T-helper 9 cell (primary cell): ENCODE measurements at regions not wholly inside any gene's neighbourhood (a gene's known extent, or its start where the extent isn't known, plus 50 kb on each side); places are given as distances from the start of the nearest gene placed in this dataset.
A peak's percentile ranks its signal among the peaks of the same experiment; 100 is the strongest.
"Not testable (repeated sequence)": the region's sequence is repeated elsewhere in the genome, so short reads cannot be mapped to it uniquely, and the experiment has no call there.

Experiments used
- DNase-seq: peaks from one replicate; pipeline ENCODE4 v3.0.0-alpha.2; 2020

DNA sequence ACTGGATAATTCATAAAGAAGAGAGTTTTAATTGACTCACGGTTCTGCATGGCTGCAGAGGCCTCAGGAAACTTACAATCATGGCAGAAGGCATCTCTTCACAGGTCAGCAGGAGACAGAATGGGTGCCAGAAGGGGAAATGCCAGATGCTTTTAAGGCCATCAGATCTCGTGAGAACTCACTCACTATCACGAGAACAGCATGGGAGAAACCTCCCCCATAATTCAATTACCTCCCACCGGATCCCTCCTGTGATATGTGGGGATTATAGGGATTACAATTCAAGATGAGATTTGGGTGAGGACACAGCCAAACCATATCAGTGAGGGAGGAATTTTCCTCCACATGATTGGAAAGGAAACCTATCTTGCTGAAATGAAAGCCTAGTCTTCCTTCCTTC is 108.1 kb upstream of the TMEM132E start:
- DNase-seq = not testable (repeated sequence)

DNA sequence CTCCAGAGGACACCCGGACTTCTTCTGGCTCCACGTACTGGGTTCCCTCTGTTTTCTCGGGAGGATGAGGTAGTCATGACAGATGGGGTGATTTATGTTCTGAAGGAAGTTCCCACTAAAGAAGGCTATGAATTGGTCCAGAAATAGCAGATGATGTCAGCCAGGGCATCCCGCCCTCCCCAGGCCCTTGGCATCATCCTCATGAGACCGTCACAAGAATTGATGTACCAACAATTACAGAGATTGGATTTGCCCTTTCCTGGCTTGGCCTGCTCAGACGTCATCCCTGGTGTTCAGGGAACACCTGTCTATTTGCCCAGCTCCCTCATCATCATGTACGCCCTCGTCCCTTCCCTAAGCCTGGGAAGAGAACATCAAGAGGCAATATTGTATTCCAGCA is 102.8 kb upstream of the CCL1 start:
- DNase-seq = no peak

DNA sequence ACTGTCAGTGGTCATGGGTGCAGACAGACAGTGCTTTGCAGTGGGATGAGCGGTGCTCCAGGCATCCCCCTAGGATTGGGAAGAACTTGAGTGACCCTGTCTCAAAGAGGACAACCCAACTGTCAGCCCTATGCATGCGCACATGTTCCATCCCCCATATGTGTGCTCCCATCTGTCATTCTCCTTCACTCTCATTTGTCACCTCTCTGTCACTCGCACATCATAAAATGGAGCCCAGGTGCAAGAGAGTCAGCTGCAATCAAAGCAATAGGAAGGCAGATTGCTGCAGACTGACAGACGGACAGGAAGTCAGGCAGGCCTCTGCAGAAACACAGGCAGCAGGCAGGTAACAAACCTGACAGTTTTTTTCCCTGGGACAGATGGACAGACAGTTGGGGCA is 101.8 kb upstream of the CCL1 start:
- DNase-seq = no peak

DNA sequence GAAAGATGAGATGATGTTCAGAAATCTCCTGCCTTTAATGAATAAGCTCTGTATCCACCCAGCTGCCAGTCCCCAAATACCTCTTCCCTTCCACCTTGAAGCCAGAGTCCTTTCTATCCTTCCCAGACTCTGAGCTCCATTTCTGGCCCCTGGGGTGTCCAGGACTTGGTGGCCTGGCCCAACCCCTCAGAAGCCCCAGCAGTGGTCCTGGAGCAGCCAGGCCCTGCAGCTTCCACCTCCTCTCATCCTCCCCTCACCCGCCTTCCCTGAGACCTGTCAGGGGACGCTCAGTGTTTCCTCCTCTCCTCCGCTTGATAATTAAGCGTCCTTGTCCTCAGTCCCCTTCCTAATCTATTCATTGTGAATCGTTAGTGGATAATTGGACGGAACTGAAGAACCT is 95.2 kb upstream of the CCL1 start:
- no peak for DNase-seq

DNA sequence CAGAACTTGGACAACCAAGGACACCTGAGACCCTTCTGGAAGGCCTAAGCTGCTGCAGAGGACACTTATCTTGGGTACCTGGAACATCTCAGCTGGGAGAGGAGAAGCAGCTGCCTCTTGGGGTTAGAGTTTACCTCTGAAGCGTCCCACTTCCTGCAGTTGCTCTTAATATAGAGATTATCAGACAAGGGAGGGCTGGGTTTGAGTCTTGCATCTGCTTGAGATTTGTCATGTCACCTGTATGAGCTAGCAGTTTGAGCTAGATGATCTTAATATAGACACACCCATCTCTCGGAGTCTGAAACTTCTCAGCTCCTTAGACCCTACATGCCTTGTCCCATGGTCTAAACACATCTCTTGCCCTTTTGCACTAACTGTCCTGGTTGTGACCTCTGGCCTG is 93.1 kb upstream of the CCL1 start:
- DNase-seq = no peak

DNA sequence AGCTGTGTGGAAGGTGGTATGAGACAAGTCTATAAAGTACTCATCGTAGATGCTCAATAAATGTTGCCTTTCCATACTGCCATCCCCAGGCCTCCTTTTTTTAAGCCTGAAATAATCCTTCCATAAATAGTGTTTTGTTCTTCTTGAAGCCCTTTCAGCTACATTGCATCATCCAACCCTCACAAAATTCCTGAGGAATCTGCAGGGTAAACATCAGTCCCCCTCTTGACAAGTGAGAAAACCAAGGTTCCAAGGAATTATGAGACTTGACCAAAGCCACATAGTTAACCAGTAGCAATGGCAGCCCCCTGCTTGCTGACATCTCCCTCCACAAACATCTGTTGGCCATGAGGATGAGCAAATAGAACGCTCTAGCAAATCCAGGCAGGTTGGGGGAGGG is 89.7 kb upstream of the CCL1 start:
- no peak for DNase-seq

DNA sequence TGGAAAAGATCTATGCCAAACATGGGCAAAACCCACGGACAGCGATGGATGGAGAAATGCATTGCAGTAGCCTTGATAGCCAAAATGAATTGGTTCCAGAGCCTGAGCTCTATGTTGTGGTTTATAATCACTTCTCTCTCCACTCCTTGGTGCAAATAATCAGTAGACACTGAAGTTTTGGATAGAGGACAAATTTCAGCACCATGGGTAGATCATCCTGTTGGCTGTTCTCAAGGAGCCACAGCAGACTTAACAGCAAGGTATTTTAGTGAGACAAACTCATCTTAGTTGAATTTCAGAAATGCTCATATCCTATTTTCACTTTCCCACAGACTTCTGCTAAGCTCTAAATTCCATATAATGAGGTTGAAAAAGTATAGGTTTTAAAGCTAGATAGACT is 88.3 kb upstream of the CCL1 start:
- DNase-seq = no peak

DNA sequence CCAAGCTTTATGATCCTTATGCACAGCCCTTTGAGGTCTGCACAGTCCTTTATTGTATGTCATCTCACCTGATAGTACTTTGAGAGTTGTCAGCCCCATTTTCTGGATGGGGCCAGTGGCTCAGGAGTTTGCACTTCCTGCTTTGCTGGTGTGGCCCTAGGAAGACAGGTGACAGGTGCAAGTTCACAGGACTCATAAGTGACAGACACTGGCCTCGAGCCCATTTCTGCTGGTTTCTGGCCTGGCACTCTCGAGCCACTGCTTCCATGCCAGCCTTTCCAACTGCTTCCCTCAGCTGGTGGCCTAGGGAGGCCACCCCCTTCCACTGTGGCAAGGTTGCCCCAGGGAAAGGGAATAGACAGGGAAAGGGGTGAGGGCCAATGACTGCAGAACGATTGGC is 84.4 kb upstream of the CCL1 start:
- no peak for DNase-seq

DNA sequence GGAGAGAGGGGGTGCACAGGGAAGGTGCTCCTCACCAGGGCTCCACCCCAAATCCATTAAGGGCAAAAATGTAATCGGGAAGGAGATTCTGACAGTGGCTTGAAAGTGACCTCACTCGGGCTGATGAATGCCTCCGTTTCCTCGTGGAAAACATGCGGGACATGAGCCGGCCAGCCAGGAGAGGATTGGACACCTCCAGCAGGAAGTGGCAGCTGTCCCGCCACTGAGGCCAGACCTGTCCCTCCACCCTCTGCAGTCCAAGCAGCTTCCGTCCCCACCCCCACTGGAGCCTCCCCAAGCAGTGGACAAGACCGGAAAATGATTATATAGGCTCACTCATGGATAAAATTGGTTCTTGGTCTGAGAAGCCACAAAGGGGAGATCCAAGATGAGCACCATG is 82.1 kb upstream of the CCL1 start:
- DNase-seq = no peak

DNA sequence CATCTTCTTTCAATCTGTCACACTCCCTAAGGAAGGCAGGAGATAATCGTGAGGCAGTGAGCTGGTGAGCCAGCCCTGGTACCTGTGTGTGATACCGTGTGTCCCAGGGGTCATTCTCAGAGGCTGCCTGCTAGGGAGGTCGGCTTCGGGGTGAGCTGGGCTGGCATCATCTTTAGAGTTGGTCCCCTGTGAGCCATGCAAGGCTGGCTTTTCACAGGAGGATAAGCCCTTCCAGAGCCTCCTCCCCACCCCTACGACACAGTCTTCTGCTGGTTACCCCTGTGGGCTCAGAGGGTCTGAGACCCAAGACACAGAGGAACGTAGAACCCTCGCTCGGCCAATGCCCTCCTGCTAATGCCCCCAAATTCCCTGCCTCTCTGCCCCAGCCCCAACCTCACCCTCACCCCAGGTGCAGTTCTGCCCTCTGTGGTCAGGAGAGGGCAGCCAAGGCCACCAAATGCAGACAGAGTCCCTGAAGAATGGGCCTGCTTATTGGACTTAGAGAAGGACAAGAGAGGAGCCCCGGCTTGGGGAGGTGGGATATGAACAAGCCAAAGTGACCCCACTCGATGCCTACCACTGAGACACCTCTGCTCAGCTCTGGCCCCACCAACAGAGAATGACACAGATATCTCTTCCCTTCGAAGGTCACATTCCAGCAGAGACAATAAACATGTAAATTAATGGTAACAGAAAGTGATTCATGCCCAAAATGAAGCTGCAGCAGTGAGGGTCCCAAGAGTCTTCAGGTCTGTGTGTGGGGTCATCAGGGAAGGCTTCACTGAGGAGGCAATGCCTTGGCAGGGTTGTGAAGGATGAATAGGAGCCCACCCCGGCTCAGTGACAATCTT is 80.8 kb upstream of the CCL1 start:
- DNase-seq = no peak

DNA sequence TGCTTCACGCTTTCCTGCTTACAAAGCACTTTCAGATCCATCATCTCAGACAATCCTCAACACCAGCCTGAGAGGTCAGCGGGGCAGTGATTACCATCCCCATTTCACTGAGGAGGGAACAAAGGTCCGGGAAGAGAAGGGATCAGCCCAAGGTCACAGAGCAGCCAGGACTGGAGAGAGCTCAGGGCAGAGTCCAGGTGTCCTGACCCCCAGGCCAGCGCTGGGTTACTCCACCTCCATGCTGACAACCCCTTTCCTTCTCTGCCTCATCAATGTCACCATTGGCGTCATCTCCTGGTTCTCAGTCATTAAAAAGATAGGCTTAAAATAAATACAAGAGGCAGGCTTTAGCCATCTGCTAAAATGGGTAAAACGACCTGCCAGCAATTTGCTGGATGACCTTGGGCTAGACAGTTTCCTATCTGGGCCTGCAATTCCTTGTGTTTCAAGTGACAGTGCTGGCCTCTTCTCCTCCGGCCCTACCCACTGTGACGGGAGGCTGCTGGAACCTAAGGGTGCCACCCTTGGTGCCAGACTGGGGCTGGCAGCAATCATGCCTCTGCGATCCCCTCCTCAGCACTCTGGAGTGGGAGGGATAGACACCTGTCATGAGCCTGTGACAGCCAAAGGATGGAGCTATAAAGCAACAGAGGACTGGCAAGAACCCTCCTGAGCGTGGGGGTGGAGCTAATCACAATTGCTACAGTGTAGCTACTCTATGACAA is 79.5 kb upstream of the CCL1 start:
- DNase-seq = no peak

DNA sequence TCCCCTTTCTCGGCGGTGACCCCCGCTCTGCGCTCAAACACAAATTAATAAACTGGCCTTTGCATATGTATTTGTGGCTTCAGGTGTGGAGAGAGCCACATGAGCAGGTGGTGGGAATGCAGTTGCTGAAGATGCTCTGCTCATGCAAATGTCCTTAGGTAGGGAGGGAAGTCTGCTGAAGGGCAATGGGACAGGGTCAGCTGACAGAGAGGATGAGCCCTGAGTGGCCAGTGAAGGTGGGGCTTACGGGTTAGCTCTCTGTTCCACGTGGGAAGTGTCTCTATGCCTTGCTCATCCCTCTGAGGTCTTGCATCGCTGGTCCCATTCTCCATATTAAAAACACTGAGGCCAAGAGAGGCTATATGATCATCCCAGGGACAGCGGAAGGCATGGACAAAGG is 74.2 kb upstream of the CCL1 start:
- DNase-seq = no peak

DNA sequence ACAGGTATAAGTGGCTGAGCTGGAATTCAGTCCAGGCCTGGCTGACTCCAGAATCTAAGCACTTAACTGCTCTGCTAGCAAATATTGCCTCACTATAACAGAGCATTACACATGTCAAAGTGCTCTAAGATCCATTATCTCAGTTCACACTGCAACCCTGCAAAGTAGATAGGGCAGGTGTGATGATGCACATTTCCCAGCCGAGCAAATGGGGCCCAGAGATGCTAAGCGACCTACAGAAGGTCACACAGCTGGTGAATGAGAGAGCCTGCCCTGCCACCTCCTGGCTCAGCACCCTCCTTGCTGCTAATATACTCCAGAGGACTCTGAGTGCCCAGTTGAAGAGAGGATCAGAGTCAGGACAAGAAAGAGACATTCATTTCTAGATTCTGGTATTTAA is 73.6 kb upstream of the CCL1 start:
- no peak for DNase-seq

DNA sequence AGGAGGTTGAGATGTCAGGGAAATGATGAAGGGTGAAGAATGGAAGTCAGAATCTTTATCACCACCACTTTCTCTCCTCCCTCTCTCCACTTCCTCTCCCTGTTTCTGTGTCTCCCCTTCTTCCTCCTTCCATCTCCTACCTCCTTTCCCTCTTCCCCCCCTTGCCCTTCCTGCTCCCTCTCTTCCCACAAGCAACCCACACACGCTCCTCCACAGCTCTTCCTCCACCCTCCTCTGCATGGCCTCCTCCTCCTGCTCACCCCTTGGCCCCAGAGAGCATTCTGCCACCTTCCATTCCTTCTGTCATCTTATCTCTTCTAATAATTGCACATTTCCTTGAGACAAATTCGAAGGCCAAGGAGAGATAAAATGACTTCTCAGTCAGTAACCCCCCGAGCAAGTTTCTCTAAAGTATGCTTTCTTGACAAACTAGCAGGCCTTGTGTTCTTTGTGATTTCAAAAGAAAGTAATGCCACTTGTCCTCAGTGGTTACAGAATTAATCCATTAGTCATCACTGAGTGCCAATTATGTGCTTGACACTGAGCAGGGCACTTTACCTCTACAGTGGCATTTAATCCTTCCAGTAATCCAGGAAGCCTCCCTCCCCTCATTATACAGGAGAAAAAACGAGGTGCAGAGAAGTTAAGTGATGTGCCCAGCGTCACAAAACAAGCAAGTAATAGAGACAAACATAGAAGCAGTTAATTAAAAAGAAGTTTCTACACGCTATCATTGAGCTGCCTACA is 72.3 kb upstream of the CCL1 start:
- DNase-seq = no peak

DNA sequence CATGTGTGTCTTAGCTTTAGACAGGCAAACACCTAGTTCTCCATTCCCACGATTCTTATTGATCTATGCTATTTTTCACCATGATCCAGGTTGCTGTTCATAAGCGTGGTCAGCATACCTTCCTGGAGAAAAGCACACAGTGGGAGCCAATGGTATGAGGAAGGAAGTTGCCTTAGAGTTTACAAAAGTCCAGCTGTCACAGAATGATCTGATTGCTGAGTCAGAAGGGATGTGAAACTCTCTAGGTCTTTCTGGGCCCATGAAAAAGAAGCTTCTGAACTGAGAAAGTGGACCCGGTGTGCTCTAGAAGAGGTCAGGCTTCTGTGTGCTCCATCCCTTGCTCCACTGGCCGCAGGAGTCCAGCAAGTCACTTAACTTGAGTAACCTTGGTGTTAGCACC is 71.0 kb upstream of the CCL1 start:
- no peak for DNase-seq

DNA sequence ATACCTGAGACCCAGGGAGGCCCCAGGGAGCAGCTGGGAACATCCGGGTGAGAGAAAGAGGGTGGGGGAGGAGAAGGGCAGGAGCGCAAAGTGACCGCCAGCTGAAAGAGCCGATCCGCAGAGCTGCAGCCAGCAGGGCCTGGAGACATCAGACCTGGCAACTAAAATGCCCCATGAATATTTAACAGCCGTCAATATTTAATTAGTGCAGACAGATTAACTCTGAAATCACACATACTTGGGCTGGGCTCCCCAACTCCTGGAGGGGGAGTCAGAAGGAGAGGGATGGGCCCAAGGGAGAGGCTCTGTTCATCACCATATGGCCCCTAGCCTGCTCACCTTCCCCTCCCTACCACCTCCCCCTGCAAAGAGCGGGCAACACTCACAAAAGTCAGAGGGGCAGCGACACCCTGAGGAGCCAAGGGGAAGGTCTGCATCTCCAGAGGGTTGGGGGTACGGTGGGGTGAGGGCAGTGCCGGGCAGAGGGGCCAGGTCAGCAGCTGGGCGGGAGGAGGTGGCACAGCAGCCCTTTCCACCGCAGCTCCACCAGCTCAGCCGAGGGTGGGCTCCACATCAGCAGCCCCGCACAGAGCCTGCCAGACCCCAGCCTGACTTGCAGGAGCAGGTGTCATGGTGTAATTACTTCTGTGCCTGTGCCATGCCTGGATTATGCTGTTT is 61.9 kb upstream of the CCL1 start:
- no peak for DNase-seq

DNA sequence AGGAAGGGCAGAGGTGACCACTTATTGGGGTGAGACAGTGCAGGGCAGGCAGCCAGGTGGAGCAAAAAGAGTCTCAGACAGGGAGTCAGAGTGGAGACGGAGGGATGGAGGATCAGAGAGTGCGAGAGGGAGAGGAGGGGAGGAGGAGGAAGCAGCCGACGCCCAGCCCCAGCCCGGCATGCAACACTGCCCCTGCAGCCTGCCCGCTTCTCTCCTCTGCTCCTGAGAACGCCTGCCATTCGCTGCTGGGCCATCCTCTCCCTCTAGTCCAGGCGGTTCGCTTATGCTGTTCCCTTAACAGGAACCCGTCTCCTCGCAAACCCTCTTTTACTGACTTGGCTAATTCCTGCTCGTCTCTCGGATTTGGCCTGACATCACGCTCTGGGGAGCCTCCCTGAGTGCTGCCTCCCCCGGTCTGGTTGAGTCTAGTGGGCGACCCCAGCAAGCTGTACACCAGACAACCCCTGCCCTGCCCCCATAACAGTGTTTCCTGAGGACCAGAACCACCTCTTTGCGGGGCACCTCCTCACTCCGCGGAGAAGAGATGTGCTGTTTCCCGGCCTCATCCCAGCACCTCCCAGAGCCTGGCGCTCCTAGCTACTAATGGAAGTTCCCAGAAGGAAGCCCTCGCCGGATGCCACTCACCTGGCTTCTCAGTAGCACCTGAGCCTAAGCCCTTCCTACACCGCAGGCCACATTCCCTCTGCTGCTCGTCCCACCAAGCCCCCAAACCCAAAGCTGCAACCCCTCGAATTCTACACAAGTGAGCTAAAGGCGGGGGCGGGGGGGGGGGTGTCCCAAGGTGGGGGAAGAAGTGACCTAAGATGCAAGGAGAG is 61.2 kb upstream of the CCL1 start:
- no peak for DNase-seq

DNA sequence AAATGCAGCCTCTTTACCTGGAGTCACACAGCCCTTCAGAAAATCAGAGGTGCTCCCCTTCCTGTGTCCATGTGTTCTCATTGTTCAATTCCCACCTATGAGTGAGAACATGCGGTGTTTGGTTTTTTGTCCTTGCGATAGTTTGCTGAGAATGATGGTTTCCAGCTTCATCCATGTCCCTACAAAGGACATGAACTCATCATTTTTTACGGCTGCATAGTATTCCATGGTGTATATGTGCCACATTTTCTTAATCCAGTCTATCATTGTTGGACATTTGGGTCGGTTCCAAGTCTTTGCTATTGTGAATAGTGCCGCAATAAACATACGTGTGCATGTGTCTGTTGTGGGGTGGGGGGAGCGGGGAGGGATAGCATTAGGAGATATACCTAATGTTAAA is 60.3 kb upstream of the CCL1 start:
- DNase-seq = not testable (repeated sequence)

DNA sequence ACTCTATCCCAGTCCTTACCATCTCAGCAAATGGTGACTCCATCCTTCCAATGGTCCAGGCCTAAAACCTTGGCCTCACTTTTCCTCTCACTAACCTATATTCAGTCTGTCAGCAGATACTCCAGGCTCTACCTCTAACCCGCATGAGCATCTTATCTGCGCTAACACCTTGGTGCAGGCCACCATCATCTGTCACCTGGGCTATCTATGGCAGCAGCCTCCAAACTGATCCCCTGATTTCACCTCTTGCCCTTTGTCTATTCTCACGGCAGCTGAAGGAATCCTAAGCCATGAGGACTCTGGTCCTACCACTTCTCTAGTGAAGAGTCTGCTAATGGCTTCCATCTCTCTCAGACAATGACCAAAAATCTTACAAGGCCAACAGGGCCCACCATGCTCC is 57.9 kb upstream of the CCL1 start:
- DNase-seq = no peak

DNA sequence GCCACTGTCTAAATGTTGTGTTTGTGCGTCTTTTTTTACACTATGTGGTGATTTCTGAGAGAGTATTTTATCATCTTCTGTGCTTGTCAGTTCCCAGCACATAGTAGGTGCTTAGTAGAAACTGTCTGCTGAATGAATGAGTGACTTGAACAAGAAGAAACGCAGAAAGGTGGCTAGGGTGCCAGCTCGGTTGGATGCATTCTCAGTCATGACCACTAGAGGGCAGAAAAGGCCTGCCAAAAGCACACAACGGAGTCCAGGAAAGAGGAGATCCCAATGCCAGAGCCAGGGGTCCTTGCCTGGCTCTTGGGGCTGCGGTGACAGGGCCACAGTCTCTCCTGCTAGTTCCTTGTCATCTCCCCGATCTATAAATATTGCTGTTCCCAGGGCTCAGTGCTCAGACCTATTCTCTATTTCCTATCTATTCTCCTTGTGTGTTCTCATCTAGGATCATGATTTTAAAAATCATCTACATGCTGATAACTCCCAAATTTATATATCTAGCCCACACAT is 57.3 kb upstream of the CCL1 start:
- DNase-seq = peak; percentile 54

DNA sequence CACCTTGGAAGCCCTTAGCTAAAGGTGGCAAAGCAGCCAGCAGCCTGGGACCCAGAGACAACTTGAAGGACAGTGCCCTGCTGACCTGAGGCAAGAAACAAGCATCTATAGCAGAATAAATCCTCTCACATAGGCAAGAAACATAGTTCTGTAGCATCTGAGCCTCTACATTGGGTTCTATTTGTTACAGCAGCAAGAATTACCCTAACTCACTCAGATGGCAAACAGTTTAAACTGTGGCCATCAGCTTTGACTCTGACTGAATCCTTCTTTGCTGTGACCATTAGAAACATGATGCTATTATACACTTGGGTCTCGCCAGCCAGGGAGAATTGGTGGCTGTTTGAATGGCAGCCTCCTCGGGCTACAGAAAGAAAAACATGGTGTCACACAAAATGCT is 53.1 kb upstream of the CCL1 start:
- DNase-seq = no peak

DNA sequence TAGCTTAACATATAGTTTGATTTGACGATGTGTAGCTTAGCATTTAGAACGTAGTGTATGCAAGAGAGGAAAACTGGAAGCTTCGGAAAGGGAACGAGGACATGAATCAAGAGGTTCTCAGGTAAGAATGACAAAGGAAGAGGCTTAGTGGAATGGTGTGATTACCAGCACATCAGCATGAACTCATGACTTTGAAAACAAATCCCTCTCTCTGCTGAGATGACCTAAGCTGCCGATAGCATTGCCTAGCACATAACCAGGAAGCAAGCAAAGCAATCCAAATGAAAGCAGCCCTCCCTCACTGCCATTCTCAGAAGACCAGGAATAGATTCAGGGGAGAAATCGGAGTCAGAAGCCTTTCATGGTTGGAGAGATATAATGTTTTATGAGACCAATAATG is 51.3 kb upstream of the CCL1 start:
- DNase-seq = no peak
